GM12891 (cell line): ENCODE measurements at regions not wholly inside any gene's neighbourhood (a gene's known extent, or its start where the extent isn't known, plus 50 kb on each side); places are given as distances from the start of the nearest gene placed in this dataset.

Source experiments
- POLR2A ChIP-seq: IDR thresholded peaks from 2 replicates; pipeline ENCODE4 v1.6.1; 2011; ENCODE audit warnings: low read depth, low read length, control low read depth
- POLR2AphosphoS5 ChIP-seq: IDR thresholded peaks from 2 replicates; pipeline ENCODE4 v1.6.1; 2011; ENCODE audit warnings: low read depth, low read length, control low read depth
- POU2F2 ChIP-seq: IDR thresholded peaks from 2 replicates; pipeline ENCODE4 v1.6.1; 2011; ENCODE audit warnings: low read depth, mild to moderate bottlenecking, control low read depth, low read length, moderate library complexity
- SPI1 ChIP-seq: IDR thresholded peaks from 2 replicates; pipeline ENCODE4 v1.6.1; 2011; ENCODE audit warnings: low read depth, low read length, control low read depth
- TAF1 ChIP-seq: IDR thresholded peaks from 2 replicates; pipeline ENCODE4 v1.6.1; 2011; ENCODE audit warnings: low read depth, low read length, control low read depth

DNA sequence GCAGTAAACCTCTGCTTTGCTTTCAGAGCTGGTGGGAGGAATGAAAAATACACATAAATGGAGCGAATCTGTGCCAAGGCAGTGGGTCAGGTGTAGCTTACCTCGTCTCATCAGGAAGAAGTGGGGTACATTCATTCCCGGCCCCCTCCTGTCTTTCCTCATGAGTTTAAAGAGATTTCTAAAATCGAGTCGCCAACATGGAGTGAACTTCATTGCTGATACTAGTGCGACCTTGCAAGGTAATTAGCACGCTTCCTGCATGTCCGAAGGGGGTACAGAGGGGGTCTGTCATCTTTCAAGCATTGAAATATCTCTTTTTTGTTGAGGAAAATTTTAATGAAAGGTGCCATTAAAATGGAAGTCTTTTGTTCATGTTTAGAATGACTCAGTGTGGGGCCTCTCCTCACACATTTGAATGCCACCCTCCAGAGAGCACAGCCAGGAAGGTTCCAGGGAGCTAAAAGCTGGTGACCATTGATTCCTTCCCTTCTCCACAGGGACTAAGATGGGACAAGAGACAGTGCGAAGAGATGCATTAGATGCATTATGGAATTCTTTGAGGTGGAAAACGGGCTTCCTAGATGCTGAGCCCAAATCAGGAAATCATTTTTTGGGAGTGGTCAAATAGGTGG, 114.2 kb downstream of the IRX1 start:
- TF ChIP-seq POLR2AphosphoS5 (no peak), TAF1 (no peak), POLR2A (no peak), POU2F2 (no peak), SPI1 (no peak)
